Kidney glomerular epithelial cell (primary cell): ENCODE measurements at regions not wholly inside any gene's neighbourhood (a gene's known extent, or its start where the extent isn't known, plus 50 kb on each side); places are given as distances from the start of the nearest gene placed in this dataset.

Source experiments
- DNase-seq: peaks from one replicate; lab custom pipeline; 2025; lab: John Stamatoyannopoulos, UW

DNA sequence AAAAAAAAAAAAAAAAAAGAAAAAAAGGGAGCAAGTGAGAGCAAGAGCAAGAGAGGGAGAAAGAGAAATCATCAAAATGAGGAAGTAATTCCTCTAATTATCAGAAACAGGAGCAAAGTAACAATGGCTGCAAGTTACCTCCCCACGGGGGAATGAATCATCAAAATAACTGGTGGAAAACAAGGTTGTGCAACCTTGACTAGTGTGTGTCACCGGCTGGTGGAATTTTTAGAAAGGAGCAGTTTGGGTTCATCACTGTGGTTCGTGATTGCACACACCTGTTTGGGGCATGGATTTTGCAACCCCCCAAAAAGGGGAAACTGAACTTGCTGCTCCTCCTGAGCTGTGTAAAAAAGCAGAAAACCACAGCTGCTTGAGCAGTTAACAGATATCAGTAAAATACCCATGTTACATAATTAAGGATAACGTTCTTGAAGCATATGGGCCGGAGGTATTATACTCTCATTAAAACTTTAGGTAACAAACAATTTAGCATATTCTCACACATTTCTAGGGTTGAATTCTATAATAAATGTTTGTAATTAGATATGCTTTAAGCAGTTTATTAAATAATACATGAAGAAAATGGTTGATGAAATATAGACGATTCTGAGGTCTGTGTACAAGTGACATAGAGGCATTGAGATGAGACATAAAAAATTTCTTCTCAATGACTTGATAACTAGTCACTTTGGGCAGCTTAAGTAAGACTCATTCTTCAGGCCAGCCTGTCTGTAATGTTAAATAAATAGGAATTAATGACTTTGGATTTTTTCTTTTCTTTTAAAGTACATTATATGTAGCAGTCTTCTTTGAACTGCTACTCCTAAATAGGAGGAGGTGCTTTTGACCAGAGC is 184.2 kb upstream of the ZEB2 start:
- peak; percentile 58 for DNase-seq

DNA sequence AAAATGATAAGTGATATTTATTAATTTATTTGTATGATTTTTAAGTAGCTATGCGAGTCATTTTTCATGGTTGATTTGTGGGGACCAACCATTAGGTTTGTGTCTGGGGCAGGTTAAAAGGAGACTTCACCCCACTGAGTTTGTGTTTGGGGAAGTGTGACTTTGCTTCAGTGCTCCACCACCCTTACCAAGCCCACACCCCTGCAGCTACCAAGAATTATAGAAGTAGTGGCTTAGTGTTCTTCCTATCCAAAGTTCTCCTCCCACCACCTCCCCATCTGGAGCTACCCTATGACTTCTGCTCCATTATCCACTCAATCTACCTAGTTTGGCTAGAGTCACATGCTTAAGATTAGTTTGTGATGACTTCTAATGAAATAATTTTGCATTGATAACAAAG is 182.1 kb upstream of the ZEB2 start:
- no peak for DNase-seq

DNA sequence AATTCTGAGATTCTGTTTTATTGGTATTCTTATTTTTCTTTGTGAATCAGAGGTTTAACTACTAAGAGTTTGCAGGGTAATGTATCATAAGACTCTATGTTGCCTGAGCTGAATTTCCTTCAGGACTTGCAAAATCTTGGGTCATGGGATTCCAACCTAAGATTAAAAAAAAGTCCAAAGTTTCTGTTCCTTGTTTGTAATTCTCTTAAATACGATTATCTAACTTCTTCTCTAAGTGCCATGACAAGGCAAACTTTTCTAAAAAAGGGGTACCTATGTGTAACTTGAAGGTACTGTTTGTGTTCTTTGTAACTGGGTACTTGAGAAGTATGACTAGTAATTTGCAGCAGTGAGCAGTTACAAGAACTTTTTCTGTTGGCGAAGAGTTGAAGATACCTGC is 181.3 kb upstream of the ZEB2 start:
- no peak for DNase-seq

DNA sequence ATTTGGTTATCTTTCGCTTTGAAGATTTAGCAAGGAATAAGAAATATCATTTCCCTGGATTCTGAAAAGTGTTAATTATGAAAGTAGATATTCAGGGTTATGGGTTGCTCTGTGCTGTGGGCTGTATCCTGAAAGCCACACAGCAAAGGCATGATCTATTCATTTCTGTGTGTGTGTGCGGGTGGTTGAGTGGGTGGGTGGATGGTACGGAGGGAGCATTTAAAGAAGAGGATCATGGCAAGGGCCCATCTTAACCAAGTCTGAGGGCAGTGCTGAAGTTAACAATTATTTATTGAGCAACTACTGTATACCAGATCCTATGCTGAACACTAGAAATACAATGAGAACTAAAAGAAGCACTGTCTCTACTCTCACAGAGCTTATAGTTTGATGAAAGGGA is 178.2 kb upstream of the ZEB2 start:
- no peak for DNase-seq

DNA sequence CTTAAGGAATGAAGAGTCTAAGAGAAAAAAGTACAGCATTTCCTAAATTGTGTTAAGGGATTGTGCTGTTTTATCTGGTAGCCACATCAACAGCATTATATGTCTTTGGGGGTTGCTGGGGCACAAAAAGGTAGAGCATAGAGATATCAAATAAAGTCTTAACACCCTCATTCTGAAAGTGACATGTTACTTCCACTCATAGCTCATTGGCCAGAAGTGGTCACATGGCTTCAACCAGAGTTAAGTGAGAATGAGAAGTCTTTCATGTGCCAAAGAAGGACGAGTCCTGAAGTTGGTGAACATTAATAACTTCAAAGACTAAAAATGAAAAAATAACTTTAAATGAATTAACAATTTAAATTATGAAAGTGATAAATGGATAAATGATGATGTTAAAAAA is 175.7 kb upstream of the ZEB2 start:
- no peak for DNase-seq

DNA sequence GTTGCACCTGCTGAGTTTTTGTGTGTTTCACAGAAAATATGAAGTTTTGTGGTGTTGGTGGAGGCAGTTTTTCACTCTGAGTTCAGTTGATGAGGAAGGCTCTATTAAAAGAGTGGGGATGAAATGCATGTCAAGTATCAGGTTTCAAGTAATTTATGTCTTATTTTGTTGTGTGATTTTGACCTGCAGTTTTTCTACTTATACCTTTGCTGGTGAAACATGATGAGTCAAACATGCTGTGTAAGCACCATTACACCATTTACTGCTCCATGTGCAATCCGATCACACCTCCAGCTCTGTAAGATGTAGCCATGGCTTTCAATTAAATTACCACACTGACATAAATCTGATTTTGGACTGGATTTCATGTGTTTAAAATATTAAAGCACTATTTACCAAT is 174.5 kb upstream of the ZEB2 start:
- DNase-seq = no peak

DNA sequence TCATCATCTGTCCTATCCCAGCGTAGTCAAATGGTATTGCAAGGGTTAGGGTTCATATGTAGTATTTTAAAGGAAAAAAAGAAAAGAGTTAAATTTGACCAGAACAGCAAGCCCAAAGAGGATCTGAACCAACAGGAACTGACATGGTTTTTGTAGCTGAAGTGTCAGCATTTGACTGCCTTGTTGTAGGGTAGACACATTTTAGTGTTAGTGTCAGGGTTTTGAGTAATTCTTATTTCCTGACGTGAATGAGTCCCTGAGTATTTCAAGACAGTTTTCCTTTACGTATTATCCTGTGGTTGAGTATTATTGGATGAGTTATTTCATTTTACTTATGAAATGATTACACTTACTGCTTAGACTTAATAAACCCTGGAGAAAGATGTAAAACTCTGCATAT is 173.3 kb upstream of the ZEB2 start:
- DNase-seq = no peak

DNA sequence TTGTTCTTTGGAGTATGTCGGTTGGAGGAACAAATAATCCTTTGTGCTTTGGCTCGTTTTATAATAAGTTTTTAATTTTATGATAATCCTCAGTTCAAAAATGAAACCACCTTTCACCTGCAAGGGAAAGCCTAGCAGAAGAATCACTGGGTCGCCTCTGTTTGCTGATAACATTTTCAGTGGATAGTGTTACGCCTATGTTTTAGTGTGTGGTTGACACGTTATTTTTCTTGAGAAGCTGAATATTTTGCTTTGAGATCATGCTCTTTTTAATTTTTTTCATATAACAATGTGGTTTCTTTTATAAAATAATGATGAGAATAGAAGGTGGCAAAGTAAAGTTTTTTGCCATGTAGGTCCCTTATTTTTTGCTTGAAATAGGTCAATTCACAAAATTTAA is 172.7 kb upstream of the ZEB2 start:
- no peak for DNase-seq

DNA sequence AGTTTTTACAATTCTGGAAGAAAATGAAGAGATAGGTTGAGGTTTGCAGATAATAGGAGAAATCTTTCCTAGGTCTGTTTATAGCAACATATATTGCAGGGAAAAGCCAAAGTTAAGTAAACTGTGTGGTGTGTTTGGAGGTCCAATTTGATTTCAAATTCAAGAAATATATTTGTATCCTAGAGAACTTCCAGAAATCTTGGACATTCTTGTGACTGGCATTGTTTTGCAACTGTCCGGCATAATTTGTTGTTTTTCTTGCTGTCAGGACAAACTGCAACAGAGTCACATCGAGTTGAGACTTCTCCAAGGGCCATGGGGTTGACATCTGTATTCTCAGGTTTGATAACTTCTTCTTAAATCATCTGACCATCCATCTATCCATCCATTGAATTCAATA is 170.9 kb upstream of the ZEB2 start:
- no peak for DNase-seq

DNA sequence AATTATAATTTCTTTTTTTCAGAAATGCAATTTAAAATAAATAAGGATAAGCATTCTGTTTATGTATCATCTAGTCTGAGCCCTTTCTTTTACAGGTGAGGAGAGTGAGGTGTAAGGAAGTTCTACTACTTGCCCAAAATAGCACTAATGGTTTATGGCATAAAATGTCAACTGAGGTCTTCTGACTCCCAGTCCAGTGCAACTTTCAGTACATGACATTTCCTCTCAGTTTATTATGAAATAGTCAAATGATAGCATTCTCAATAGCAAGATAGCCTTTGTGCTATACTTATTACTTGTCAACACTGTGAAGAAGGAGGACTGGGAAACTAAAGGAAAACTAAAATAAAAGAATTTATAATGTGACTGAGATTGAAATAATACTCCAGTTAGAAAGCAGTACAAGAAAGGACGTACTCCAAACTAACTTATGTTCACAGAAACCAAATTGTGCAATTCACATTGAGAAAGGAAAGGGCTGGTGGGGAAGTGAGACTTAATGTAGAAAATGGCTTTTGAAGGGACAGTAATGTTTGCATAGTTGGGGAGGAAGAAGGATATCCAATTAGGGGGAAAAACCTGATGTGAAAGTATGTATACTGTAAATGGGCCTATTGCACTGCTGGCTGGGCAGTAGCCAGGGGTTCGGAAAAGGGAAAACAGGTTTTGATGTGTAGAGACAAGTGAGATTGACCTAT is 166.7 kb upstream of the ZEB2 start:
- DNase-seq = no peak

DNA sequence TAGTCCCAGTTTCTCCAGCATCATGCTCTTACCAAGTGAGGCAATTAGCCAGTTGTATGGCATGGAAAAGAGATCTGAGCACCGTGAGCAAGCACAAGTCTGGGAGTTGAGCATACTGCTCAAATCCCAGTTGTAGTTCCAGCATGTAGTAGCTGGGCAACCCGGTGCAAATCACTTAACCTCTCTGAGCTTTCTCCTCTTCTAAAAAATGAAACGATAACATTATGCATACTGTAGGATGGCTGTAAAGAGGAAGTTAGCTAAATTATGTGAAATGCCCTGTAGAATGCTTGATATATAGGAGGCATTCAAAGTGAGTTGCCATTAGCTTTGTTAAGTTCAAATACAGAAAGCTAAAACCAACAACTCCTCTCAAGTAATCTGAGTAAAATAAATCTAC is 164.0 kb upstream of the ZEB2 start:
- no peak for DNase-seq

DNA sequence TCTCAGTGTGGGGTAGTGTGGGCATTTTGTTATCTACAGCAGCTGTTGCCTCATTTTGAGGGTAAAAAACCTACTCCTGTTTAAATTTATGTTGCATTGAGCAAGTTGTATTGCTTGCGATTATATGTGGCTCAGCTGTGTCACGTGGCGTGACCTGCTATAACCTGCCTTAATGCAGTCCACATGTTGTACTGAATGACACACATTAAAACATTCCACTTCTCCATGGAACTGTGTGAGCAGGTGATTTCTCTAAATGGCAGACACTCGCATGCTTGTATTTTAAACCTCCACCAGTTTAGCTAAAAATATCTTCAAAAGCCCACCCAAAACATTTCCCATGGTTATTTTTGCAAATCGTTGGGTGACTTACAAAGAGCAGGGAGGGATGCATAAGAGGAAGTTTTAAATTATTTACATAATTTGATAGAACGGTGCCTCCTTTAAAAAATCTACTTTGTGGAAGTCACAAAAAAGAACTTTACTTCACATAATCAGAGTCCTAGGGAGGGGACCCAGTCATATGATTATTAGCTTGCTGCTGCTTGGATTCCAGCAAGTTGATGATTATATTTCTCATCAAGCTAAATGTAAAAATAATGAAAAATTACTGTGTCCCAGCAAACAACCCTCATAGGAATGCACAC is 163.3 kb upstream of the ZEB2 start:
- DNase-seq = no peak

DNA sequence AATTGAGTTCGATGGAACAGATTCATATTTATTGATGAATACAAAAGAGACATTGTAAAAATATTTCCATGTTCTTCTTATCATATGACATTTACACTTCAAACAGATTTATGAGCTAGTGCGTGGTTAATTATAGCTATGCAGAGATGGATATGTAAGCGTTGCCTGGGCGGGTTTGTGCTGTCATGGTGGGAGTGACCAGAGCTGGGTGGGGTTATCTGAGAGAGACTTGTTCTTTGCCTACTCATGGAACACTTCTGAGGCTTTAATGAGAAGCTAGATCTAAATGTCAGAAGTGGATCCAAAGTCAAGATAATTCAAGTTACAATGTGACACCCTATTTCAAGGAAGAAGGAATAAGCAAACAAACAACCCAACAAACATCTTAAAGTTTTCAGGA is 162.3 kb upstream of the ZEB2 start:
- no peak for DNase-seq

DNA sequence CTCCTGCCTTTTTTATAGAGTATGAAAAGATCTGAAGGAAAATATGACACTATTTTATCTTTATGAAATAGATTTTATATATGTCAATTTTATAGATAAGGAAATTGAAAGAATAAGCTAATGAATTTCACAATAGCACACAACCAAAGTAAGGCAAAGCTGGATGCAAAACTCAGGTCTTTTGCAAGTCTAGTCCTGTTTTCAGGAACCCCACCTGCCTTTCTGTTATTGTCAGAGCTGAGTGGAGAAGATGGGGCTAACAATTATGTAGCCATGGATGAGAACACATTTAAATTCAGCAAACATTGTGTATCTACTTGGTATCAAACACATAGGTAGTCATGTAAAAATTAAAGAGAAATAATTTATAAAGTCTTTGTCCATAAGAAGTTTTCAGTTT is 161.5 kb upstream of the ZEB2 start:
- DNase-seq = no peak

DNA sequence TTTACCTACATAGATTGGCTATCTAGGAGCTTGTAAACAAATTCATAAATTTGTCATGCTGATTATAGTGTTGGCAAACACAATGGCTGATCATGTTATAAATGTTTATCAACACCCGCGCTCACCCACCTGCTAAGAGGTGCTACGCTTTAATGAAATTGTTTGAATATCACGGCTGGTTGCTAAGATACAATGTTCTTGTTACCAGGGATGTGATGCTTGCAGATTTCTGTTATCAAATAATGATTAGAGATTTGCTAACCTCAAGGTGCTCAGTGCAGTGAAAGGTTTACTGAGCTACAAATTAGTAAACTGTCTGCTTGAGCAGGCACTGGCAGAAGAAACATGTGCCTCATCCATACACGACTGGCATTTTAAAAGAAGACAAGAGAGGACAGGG is 160.0 kb upstream of the ZEB2 start:
- no peak for DNase-seq

DNA sequence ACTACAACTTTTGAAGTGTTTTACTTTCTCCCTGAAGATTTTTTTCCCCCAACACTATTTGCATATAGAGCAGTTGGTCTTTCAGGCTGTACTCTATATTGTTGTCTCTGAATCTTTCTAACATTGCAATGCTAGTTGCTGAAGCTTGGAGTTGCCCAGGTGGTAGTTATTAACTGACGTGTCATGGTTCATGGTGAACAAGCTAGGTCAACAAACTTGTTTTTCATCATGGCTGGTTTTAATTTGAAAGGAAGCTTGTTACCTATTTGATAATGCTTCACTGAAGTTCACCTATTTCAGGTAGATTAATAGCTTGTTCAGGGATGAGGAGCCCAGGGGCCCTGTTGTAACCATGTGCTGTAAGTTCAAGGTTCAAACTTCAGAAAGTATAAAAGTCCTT is 158.8 kb upstream of the ZEB2 start:
- no peak for DNase-seq

DNA sequence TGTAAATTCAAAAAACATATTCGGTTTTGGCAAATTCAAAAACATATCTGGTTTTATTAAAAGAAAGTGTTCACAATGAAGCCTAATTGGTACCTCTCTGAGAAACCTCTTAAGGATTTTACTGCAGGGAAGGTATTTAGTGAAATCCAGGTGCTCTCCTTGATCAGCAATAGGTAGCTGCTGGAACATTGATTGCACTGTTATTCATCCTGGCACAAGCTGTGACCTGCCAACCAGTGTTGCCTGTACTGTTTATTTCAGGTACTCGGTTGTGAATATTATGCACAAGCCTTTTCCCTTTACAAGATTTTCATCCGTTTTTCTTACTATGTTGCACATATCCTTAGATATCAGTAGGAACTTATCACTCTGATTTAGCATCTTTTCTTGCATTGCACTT is 155.8 kb upstream of the ZEB2 start:
- no peak for DNase-seq

DNA sequence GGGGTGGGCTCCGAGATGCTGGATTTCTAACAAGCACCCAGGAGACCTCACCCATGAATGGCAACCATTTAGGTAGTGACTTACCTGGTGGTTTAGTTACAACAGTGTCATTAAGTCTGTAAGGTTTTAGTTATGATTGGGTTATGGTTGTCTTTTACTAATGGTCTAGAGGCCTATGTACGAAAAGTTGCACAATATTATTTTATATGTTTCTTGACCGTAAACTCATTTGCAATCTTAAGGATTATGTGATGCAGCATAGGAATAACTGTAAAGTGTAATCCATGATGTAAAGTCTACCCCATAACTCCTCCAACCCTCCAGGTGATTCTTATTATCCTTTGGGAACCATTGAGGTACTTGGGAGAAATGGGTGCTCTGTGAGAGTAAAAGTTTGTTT is 155.4 kb upstream of the ZEB2 start:
- DNase-seq = no peak

DNA sequence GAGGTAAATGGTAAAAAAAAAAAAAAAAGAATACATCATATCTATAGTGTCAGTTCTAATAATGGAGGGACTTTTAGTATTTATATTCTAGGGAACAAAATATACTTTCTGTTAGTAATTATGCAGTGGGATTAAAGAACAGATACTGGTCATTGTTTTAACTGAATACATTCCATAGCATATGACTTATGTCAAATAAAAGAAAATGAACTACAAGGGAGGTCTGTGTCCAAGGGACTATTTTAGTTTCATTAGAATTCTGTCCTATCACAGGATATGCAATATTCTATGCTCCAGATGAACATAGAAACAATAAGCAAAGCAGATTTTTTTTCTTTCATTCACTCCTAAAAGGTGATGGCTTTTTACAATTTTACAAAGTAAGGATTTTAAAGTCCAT is 154.2 kb upstream of the ZEB2 start:
- DNase-seq = no peak

DNA sequence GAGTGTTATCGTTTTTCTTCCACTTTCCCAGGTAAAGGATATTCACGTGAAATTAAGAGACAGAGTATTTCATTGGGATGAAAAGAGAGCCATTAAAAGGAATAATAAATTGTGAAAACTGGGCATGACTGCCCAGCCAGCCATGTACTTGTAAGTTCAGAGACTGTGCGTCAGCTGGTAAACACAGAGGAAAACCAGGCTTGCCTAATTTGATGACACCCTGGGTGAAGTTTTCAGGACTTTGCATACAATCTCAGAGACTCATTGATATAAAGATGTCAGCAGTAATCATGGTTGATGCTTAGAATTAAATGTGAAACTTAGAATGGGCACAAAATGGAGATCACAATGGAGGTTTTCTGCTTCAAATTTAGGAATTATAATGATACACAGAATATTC is 153.5 kb upstream of the ZEB2 start:
- DNase-seq = no peak

DNA sequence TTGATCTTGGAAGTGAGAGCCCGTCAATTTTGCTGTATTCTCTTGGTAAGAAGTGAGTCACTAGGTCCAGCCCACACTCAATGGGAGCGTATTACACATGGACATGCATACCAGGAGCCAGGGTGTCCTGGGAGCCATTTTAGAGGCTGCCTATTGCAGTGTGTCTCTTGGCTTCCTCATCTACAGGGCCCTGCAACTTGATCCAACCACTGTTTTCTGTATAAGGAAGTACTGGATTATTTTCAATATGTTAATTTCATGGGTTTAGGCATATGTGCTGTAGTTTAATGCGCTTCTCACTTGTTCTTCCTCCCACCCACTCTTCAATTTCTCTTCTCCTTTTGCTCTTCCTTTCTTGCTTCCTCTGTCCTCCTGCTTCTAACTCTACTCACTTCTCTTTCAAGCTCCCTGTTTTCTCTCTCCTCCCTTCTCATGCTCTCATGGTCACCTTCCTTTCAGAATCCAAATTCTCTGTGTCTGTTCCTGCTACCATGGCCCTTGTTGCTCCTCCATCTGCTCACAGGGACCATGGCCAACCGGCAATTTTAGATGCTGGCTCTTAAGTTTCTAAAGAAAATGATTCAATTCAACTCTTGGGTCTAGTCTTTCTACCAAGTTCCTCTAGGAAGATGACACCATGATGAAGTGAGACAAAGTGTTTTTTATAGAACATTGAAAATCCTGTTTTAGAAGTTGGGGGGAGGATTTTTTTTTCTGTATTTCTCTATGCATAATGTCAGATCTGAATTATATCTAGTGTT is 152.0 kb upstream of the ZEB2 start:
- no peak for DNase-seq

DNA sequence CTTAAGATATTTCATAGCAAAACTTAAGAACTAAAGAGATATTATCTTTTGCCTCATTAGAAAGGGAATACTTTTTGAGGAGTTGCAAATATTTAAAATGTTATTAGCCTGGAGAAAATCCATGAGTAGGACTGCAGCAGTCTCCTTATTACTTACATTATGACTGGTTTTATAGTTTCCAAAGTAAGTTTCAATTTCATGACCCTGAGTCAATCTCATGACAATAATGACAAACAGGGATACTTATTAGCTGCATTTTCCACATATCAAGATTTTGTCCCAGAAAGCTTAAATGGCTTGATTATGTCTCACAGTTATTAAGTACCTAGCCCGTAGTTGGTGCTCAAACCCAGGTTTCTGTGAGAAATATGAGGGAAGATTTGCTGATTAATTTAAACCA is 150.8 kb upstream of the ZEB2 start:
- DNase-seq = no peak

DNA sequence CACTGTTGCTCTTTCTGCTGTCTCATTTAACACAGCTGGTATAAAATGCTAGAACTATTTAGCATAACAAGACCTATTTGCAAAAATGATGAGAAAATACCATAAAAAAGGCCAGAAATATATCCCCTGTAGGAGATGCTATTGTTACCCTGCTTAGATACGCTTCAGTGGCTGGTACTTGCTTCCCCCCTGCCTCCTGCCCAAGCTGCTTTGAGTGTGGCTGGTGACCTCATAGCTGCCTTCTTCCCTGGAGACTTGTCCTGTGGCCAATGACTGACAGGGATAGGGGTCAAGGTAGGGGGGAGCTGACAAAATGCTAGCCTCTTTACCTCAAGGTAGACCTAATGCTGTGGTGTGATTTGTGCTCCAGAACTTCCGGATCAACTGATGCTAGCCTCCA is 150.2 kb upstream of the ZEB2 start:
- DNase-seq = no peak
